ENCODE measurements at regions not wholly inside any gene's neighbourhood (a gene's known extent, or its start where the extent isn't known, plus 50 kb on each side); places are given as distances from the start of the nearest gene placed in this dataset.
"Not testable (repeated sequence)": the region's sequence is repeated elsewhere in the genome, so short reads cannot be mapped to it uniquely, and the experiment has no call there.

DNA sequence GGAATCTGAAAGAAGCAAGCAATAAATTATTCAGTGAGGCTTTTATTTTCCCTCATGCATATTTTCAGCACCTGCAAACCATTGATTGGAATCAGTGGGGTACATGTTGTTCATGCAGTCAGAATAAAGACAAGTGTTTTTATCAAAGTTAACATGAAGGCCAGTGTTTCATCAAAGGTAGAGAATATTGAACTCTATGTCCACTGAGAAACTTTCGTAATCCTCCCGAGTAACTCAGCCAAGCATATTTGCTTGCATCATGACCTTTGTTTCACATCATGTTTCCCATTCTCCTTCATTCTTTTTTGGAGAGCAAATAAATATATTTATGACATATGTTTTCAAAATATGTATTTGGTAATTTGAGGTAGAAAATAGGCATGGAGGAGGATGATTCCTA, 663.1 kb downstream of the SH2D4B start:
- WGBS, 4 donors, result 86 to 89% (median 87%) methylated on average over 2 of the region's 2 CpGs
- Histone ChIP-seq H3K4me3 (no peak overlapping the region), H3K4me1 (no peaks in the 10 kb centered on the region), H3K27me3 (no peaks in the 10 kb centered on the region), H3K27ac (no peak overlapping the region), H3K36me3 (no peaks in the 10 kb centered on the region), H3K9me3 (no peaks in the 10 kb centered on the region)
- ATAC-seq (no peak), DNase-seq (no peak)
- TF ChIP-seq POLR2A (IDR thresholded peaks at IDR 0.05), result no peak
- TF ChIP-seq, protein P1, sequence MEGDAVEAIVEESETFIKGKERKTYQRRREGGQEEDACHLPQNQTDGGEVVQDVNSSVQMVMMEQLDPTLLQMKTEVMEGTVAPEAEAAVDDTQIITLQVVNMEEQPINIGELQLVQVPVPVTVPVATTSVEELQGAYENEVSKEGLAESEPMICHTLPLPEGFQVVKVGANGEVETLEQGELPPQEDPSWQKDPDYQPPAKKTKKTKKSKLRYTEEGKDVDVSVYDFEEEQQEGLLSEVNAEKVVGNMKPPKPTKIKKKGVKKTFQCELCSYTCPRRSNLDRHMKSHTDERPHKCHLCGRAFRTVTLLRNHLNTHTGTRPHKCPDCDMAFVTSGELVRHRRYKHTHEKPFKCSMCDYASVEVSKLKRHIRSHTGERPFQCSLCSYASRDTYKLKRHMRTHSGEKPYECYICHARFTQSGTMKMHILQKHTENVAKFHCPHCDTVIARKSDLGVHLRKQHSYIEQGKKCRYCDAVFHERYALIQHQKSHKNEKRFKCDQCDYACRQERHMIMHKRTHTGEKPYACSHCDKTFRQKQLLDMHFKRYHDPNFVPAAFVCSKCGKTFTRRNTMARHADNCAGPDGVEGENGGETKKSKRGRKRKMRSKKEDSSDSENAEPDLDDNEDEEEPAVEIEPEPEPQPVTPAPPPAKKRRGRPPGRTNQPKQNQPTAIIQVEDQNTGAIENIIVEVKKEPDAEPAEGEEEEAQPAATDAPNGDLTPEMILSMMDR (IDR thresholded peaks at IDR 0.05), result no peak
- intact Hi-C loops (cut with DNase I), result no loop called here

DNA sequence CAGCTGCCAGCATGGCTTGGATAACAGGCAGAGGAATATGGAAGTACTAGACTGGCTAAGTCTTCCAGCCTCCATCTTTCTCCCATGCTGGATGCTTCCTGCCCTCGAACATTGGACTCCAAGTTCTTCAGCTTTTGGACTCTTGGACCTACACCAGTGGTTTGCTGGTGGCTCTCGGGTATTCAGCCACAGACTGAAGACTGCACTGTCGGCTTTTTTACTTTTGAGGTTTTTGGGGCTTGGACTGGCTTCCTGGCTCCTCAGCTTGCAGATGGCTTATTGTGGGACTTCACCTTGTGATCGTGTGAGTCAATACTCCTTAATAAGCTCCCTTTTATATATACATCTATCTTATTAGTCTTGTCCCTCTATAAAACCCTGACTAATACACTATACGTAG, 667.6 kb upstream of the NRG3 start:
- H3K9me3 ChIP-seq; H3K4me1 ChIP-seq; ATAC-seq; intact Hi-C loops (cut with DNase I); H3K36me3 ChIP-seq; DNase-seq; H3K27ac ChIP-seq; H3K27me3 ChIP-seq; H3K4me3 ChIP-seq: not testable (repeated sequence)
- WGBS, 4 donors, result 74 to 86% (median 81%) methylated on average over 5 of the region's 5 CpGs

DNA sequence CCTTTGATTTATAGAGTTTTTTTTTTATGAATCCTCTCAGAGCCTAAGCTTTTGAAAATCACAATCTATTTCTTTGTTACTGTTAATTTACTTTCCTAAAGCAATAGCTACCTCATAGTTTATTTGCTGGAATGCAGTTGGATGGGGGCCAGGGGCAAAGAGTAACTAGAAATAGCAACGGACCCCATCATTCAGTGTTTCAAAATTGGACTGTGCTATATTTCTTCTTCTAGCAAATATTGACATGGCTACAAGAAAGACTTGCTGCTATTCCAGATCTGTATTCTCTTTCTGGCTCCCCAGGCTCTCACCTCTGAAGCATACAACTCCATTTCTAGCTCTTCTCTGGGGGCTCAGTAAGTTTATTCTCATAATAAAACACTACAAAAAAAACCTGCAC, 661.6 kb upstream of the NRG3 start:
- no peaks in the 10 kb centered on the region for H3K9me3 ChIP-seq
- WGBS, 4 donors, result 26 to 43% (median 36%) methylated on average over 1 of the region's 1 CpG
- ATAC-seq (no peak), DNase-seq (no peak)
- no peaks in the 10 kb centered on the region for H3K27me3 ChIP-seq
- no peak overlapping the region for H3K4me3 ChIP-seq
- H3K27ac ChIP-seq, result no peak overlapping the region
- TF ChIP-seq, protein P1 (IDR thresholded peaks at IDR 0.05), result no peak
- TF ChIP-seq POLR2A (IDR thresholded peaks at IDR 0.05), result no peak
- no peaks in the 10 kb centered on the region for H3K4me1 ChIP-seq
- intact Hi-C loops (cut with DNase I), result no loop called here
- H3K36me3 ChIP-seq, result no peaks in the 10 kb centered on the region

DNA sequence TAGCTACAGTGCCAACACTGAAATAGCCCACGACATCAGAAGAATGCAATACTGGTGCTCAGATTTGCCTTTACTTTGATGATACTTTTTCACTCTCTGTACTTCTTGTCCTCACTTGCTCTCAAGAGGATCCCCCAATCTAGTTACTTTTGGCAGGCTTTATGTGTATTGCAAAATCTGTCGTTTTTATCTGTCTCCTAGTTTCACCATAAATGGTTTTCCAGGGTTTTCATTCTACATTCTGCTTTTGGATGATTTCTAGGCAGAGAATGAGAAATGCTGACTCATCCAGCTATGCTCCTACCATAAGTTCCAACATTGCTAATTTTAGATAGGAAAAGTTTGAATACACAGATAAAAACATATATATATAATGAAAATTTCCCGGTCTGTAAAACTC, 659.5 kb upstream of the NRG3 start:
- Histone ChIP-seq H3K36me3 (no peaks in the 10 kb centered on the region), H3K9me3 (no peaks in the 10 kb centered on the region), H3K4me3 (no peak overlapping the region), H3K4me1 (no peaks in the 10 kb centered on the region), H3K27me3 (no peaks in the 10 kb centered on the region), H3K27ac (no peak overlapping the region)
- TF ChIP-seq, protein P1 (IDR thresholded peaks at IDR 0.05), result no peak
- no peak for TF ChIP-seq POLR2A (IDR thresholded peaks at IDR 0.05)
- ATAC-seq, result no peak
- 47 to 59% (median 52%) methylated on average over 3 of the region's 3 CpGs for whole genome bisulfite sequencing, 4 donors
- intact Hi-C loops (cut with DNase I), result no loop called here
- no peak for DNase-seq

DNA sequence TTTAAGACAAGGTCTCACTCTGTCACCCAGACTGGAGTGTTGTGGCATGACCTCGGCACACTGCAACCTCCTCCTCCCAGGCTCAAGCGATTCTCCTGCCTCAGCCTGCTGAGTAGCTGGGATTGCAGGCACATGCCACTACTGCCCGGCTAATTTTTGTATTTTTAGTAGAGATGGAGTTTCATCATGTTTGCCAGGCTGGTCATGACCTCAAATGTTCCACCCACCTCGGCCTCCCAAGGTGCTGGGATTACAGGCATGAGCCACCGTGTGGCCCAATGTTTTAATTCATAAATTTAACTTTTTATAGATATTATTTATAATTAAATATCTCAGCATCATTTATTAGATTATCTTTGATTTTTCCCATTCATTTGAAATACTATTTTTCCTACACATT, 658.0 kb upstream of the NRG3 start:
- intact Hi-C loops (cut with DNase I), result no loop called here
- Histone ChIP-seq H3K36me3 (no peaks in the 10 kb centered on the region), H3K9me3 (no peaks in the 10 kb centered on the region), H3K27ac (no peak overlapping the region), H3K4me3 (no peak overlapping the region), H3K27me3 (no peaks in the 10 kb centered on the region), H3K4me1 (no peaks in the 10 kb centered on the region)
- no peak for TF ChIP-seq POLR2A (IDR thresholded peaks at IDR 0.05)
- TF ChIP-seq, protein P1 (IDR thresholded peaks at IDR 0.05), result no peak
- 80 to 91% (median 86%) methylated on average over 5 of the region's 5 CpGs for WGBS, 4 donors
- no peak for ATAC-seq
- no peak for DNase-seq
